CD4-positive, alpha-beta T cell treated with Interleukin-4 for 1 hour (primary cell): ENCODE measurements at regions not wholly inside any gene's neighbourhood (a gene's known extent, or its start where the extent isn't known, plus 50 kb on each side); places are given as distances from the start of the nearest gene placed in this dataset.
A peak's percentile ranks its signal among the peaks of the same experiment; 100 is the strongest.

ENCODE experiments used
- DNase-seq, 2 donors: peaks; one replicate each; pipeline ENCODE4 v3.0.0-alpha.2; 2020 to 2022

GRCh38 chrX:39842281-39842973 is 255.3 kb downstream of the BCOR start:
- DNase-seq, result no peak

DNA sequence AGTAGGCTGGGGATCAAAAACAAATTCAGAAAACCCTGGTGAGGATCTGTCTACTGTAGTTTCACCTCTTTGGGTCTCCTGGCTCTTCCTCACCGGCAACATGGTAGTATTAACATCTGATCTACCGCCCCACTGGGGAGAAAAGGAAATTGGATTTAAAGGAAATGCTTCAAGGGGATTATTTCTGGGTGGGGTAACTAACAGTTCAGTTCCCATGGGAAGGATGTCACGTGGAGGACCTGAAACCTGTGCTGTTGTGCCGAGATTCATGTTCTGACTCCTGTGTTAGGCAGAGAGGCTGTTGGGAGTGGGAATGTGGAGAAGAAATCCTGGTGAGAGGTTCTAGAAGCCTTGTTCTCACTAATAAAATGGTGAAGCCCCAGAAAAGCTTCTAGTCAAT is 254.4 kb downstream of the BCOR start:
- DNase-seq, result no peak

- DNase-seq, result no peak
Observed at GRCh38 chrX:39845233-39845632, 252.5 kb downstream of the BCOR start.

DNA sequence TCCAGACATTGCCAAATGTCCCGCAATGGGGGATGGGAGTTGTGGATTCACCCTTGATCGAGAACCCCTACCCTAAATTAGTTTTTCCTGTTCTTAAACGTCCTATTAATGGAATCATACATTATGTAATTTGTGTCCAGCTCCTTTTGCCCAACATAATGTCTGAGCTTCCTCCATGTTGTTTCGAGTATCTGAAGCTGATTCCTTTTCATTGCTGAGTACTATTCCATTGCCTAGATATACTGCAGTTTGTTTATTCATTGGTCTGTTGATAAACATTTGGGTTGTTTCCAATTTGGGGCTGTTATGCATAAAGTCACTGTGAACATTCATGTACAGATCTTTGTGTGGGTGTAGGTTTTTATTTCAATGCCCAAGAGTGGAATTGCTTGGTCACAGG is 251.3 kb downstream of the BCOR start:
- no peak for DNase-seq

- no peak for DNase-seq
Observed at GRCh38 chrX:39848243-39848642, 249.5 kb downstream of the BCOR start.

- no peak for DNase-seq
Observed at GRCh38 chrX:39848900-39849299, 248.9 kb downstream of the BCOR start.

DNA sequence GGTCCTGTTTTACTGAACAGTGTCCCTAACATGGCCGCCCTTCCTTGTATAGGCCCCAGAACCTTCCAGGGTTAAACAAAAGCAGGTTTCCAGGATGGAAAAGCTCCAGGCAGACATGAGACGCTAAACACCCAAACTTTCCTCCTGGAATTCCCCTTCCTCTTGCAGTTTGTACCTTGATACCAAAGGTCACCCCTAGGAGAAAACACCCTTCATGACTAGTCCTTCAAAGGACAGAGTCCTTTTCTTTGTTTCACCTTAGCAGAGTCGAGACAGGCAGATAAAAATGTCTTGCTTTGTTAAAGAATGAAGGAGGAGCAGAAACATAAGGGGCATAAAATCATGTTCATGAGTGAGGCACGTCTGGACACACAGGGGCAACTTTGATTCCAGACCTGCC is 247.5 kb downstream of the BCOR start:
- DNase-seq, result no peak

DNA sequence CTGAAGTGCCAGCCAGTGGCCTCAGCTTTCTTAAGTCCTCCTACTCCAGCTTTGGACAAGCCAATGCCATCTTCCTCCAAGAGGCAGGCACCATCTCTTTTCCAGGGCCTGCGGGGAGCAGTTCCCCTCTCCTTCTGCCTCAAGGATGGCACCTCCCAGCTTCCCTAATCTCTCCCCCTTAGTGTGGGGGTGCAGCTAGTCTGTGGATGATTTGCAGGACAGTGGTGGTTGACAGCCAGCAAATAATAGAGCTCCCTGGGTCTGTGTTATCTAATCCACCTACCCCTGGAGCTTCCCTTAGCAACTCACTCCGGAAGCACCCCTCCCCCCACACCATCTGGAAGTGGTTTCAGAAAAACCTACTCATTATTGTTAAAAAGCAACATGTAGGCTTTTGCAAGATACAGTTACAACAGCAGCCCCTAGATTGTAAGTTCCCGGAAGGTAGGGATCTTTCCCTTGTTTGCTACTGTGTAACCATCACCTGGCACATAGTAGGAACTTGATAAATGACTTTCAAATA is 247.1 kb downstream of the BCOR start:
- DNase-seq, result peak; percentile 21

DNA sequence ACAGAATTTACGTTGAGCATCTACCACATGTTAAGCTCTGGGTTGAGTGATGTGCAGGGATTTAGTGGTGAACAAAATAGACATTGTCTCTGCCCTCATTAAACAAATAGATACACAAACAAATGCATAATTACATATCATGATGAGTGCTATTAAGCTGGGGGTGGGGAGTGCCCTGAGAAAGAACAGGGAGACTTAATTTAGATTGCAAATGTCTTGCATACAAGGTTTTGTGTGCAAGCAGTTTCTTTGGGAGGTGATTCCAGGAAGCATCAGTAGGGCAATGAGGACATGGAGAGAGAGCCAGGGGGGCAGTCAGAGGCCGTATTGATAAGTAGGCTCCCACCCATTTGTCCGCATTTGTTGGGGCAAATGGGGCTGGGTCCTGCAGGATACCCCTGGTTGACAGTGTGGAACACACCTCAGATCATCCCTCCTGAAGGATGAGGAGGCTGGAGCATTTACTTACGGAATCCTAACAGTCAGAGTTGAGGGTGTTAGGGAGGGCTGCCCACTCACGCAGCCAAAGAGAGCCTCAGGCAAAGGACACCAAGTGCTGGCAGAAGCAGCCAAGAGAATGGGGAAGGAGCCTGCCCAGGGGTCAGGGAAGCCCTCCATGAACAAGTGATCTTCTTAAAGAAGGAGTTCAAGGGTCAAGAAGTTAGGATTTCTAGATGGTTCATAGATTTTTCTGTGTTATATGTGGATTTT is 245.9 kb downstream of the BCOR start:
- DNase-seq, result no peak

DNA sequence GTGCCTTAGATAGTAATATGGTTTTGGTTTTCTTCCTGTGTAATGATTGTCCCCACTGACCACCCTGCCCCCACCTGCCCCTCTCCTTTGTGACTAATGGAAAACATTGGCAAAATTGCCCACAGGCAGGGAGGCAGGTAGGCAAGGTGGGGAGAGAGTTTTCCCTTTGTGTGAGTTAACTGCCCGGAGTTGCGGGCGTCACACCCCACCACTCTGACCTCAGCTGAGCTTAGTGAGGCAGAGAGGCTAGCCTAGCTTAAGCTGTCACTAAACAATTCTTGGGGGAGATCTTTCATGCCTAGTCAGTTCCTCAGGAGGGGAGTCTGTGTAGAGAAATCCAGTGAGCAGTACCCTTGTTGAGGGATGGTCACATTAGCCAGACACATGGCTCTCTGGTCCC is 245.3 kb downstream of the BCOR start:
- DNase-seq, result no peak

GRCh38 chrX:39853417-39854030 is 244.2 kb downstream of the BCOR start:
- DNase-seq, result no peak

GRCh38 chrX:39854772-39855747 is 242.7 kb downstream of the BCOR start:
- DNase-seq, result peak; percentile 88 to 90

DNA sequence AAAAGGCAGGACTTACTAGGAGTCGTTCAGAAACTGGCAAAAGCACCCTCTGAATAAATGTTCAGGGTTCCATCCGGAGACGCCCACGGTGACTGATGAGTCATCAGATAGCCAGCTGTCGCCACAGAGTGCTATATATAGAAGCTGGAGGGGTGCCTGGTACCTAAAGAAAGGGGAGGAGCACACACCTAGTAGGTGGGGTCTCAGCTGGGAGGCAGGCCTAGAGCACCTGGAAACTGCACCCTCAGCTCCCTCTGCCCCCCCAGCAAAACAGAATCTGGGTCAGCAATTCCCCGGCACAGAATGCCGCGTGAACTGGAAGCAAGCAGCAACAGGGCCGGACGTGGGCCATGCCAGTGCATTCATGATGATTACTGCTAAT is 242.0 kb downstream of the BCOR start:
- peak; percentile 83 to 87 for DNase-seq

DNA sequence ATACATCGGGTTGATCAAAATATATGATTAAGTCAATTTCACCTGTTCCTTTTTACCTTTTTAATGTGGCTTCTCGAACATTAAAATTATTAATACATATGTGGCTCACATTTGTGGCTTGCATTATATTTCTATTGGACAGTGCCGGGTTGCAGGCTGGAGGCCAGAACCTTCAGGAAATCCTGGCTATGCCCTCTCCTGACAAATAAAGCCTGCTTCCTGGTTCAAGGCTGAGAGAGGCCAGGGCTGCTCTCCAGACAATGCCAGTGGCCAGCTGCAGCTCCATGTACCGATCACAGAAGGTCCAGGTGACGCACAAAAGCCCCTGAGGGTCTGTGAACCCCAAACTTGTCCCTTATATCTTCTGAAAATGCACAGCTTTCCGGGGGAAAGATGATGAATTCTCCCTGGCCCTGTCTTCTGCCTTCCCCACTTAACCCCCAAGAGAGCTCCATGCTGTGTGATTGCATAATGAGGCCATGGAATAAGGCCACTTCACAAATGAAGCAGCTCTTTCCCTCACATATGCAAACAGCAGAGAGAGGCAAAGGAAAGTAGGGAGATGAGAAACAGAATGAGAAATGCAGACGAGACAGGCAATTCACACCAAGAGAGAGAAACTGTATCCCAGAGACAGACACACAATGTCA is 241.2 kb downstream of the BCOR start:
- DNase-seq, result no peak

DNA sequence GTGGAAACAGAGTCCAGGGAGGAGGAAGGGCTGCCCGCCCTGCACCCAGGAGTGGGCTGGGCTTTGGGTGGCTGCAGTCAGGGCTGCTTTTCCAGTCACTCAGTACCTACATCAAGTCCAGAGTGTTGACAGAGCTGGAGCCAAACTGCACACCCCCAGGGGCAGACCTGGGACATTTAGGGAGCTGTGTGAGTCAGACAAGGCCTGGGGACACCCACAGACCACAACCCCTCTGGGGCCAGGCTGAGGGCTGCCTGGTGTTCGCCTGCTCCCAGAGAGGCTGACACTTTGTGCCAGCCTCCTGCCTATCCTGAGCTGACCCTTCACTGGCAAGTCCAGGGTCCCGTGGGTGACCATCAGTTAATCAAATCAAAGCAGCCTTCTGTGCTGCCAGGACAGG is 240.0 kb downstream of the BCOR start:
- no peak for DNase-seq

DNA sequence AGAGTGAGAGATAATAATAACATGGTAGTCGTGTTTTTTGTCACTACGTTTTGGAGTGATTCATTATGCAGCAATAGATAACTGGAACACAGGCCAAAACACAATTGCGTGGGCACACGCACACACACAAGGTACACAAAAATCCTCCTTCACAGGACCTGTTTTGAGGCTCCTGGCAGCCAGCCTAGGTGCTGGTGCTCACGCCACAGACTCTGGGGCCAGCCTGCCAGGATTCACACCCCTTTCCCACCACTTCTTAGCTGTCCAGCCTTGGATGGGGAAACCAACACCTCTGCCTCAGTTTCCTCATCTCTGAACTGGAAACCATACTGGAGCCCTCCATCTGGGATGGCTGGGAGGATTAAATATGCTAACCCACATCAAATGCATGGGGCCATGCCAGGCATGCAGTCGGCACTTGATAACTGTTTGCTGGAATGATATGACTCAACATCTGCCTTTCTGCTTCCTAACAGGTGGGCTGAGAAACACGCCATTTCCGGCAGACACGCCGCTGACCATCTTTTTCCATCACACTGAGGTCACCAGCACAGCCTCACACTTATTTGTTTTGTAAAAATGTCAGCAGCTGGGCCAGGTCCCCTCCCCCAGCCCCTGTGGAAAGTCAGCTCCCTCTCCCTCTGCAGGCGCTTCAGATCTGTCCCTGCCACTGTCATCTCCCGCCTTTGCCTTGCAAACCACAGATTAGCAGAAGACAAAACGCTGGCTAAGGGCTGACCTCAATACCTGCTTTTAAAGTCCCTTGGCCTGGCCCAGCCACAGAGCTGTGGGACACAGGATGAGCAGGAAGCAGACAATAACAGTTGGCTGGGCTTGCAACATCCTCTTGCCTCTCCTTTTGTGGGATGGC is 237.5 kb downstream of the BCOR start:
- DNase-seq, result peak; percentile 65 to 66

GRCh38 chrX:39862963-39863362 is 234.8 kb downstream of the BCOR start:
- DNase-seq, result no peak

GRCh38 chrX:39866229-39866628 is 231.5 kb downstream of the BCOR start:
- DNase-seq, result no peak

DNA sequence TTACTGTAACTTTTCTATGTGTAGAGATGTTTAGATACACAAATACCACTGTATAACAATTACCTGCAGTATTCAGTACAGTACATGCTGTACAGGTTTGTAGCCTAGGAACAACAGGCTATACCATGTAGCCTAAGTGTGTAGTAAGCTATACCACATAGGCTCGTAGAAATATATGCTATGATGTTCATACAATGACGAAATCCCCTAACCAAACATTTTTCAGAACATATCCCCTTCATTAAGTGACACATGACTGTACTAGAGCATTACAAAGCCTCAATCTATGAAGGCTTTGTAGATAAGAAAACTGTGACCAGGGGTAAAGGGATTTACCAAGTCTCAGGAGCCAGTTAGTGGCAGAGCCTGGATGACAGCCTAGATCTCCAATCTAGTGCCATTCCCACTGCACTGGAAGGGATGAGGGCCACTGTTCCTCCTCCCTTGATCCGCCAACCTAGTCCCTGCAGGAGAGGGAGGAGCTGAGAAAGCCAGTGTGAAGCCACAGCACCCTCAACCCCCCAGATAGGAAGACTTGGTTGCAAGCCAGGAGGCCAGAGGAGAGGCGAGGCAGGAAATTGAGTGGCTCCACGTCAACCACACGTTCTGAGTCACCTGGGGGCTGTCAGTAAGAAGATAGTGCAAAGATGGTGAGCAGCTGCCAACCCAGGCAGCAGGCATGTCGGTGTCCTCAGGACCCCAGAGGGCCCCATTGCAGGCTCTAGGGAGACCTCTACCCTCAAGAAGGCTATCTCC is 227.7 kb downstream of the BCOR start:
- DNase-seq, result peak; percentile 71 to 74

GRCh38 chrX:39871648-39872047 is 226.1 kb downstream of the BCOR start:
- no peak for DNase-seq
